IMR-90 (cell line): ENCODE measurements at regions not wholly inside any gene's neighbourhood (a gene's known extent, or its start where the extent isn't known, plus 50 kb on each side); places are given as distances from the start of the nearest gene placed in this dataset.

Experiments used
- ATAC-seq: fragments of 200-7000 bp; cut with Tn5 transposase; 2 replicates; pipeline ENCODE4 v1.9.1; 2020; ENCODE audit warnings: low read depth, mild to moderate bottlenecking, moderate library complexity
- BruUV-seq: library from RNA; stranded (reverse); fragments of 400-500 nt; replicated peaks from 2 replicates; lab custom pipeline; 2021; lab: Mats Ljungman, UMichigan
- CTCF ChIA-PET: fragments of 300-600 bp; formaldehyde crosslinking; extraction: SDS; loops from one replicate; lab custom pipeline; 2021; ENCODE audit warnings: antibody characterized with exemption; lab: Yijun Ruan, JAX
- POLR2A ChIA-PET: fragments of 300-600 bp; sonication (Branson Sonifier 250); formaldehyde crosslinking; loops from one replicate; lab custom pipeline; 2022; ENCODE audit warnings: antibody characterized with exemption; ENCODE audit not compliant: unreplicated experiment; lab: Charles Lee
- DNase-seq: peaks from one replicate; pipeline ENCODE4 v3.0.0; 2013
- H2AFZ ChIP-seq: replicated peaks from 2 replicates; pipeline ENCODE3; 2013; ENCODE audit warnings: low read length, mild to moderate bottlenecking; ENCODE audit not compliant: poor library complexity
- H2AK5ac ChIP-seq: 2 replicates; pipeline ENCODE4 v1.6.1; 2013; ENCODE audit warnings: low read depth, low read length, inconsistent platforms
- H2AK9ac ChIP-seq: replicated peaks from 2 replicates; pipeline ENCODE3; 2013; ENCODE audit warnings: mild to moderate bottlenecking, low read depth, low read length, moderate library complexity; ENCODE audit not compliant: poor library complexity
- H2BK120ac ChIP-seq: 2 replicates; pipeline ENCODE4 v1.6.1; 2013; ENCODE audit warnings: low read depth, low read length, inconsistent platforms
- H2BK15ac ChIP-seq: 3 replicates; pipeline ENCODE4 v1.6.1; 2013; ENCODE audit warnings: low read depth, low read length, inconsistent platforms
- H2BK20ac ChIP-seq: 2 replicates; pipeline ENCODE4 v1.6.1; 2013; ENCODE audit warnings: low read depth, mild to moderate bottlenecking, inconsistent platforms, low read length, moderate library complexity
- H2BK5ac ChIP-seq: 2 replicates; pipeline ENCODE4 v1.6.1; 2013; ENCODE audit warnings: mild to moderate bottlenecking, low read depth, low read length, inconsistent platforms; ENCODE audit not compliant: poor library complexity, severe bottlenecking
- H3K14ac ChIP-seq: replicated peaks from 2 replicates; pipeline ENCODE4 v1.6.1; 2013; ENCODE audit warnings: low read depth, low read length, inconsistent platforms
- H3K18ac ChIP-seq: 2 replicates; pipeline ENCODE4 v1.6.1; 2013; ENCODE audit warnings: low read depth, low read length, control low read depth
- H3K23ac ChIP-seq: 2 replicates; pipeline ENCODE4 v1.6.1; 2013; ENCODE audit warnings: low read depth, low read length, inconsistent platforms
- H3K27ac ChIP-seq: 2 replicates; pipeline ENCODE4 v1.5.1; 2013; ENCODE audit warnings: mild to moderate bottlenecking, control low read depth, low read length; ENCODE audit not compliant: insufficient read depth
- H3K27me3 ChIP-seq: 2 replicates; pipeline ENCODE4 v1.6.1; 2013; ENCODE audit warnings: low read length; ENCODE audit not compliant: control insufficient read depth, insufficient read depth
- H3K36me3 ChIP-seq: 2 replicates; pipeline ENCODE4 v1.6.1; 2013; ENCODE audit warnings: low read length, mixed read lengths; ENCODE audit not compliant: control insufficient read depth, insufficient read depth
- H3K4ac ChIP-seq: 2 replicates; pipeline ENCODE4 v1.6.1; 2013; ENCODE audit warnings: low read depth, low read length, inconsistent platforms
- H3K4me1 ChIP-seq: 2 replicates; pipeline ENCODE4 v1.6.1; 2013; ENCODE audit warnings: low read length, mixed read lengths; ENCODE audit not compliant: control insufficient read depth, insufficient read depth
- H3K4me2 ChIP-seq: 2 replicates; pipeline ENCODE4 v1.6.1; 2013; ENCODE audit warnings: low read depth, mild to moderate bottlenecking, control low read depth, low read length, moderate library complexity
- H3K4me3 ChIP-seq: 2 replicates; pipeline ENCODE4 v1.5.1; 2013; ENCODE audit warnings: low read depth, mild to moderate bottlenecking, control low read depth, low read length, moderate library complexity; ENCODE audit not compliant: insufficient read depth
- H3K56ac ChIP-seq: 2 replicates; pipeline ENCODE4 v1.6.1; 2013; ENCODE audit warnings: low read length, inconsistent platforms; ENCODE audit not compliant: insufficient read depth; ENCODE audit errors: extremely low read depth
- H3K79me1 ChIP-seq, 2 experiments: 2 replicates each; pipeline ENCODE4 v1.6.1; 2013; ENCODE audit warnings: low read length in 2 of 2, inconsistent platforms in 1 of 2, low read depth in 1 of 2
- H3K9ac ChIP-seq: 2 replicates; pipeline ENCODE4 v1.6.1; 2013; ENCODE audit warnings: low read depth, low read length, control low read depth
- H3K9me1 ChIP-seq: 2 replicates; pipeline ENCODE4 v1.6.1; 2013; ENCODE audit warnings: low read length, inconsistent platforms; ENCODE audit not compliant: insufficient read depth
- H3K9me3 ChIP-seq: 2 replicates; pipeline ENCODE4 v1.6.1; 2013; ENCODE audit warnings: low read length; ENCODE audit not compliant: control insufficient read depth, insufficient read depth
- H4K20me1 ChIP-seq: 2 replicates; pipeline ENCODE4 v1.6.1; 2013; ENCODE audit warnings: low read length, inconsistent platforms; ENCODE audit not compliant: insufficient read depth
- H4K5ac ChIP-seq: 2 replicates; pipeline ENCODE4 v1.6.1; 2013; ENCODE audit warnings: mild to moderate bottlenecking, low read depth, low read length, control low read depth
- H4K8ac ChIP-seq, 2 experiments: 2 replicates each; pipeline ENCODE4 v1.6.1; 2013; ENCODE audit warnings: low read depth in 2 of 2, low read length in 2 of 2, control low read depth in 1 of 2, inconsistent platforms in 1 of 2
- H4K91ac ChIP-seq: 2 replicates; pipeline ENCODE4 v1.6.1; 2013; ENCODE audit warnings: low read depth, low read length, inconsistent platforms; ENCODE audit not compliant: insufficient read depth
- BHLHE40 ChIP-seq: fragments of 150-350 bp; IDR thresholded peaks from 2 replicates; pipeline ENCODE4 v1.6.1; 2016; ENCODE audit warnings: mild to moderate bottlenecking, low read depth, low read length
- CEBPB ChIP-seq: IDR thresholded peaks from 2 replicates; pipeline ENCODE4 v1.6.1; 2012; ENCODE audit warnings: low read depth, low read length, improper control_type of control experiment
- CHD1 ChIP-seq: IDR thresholded peaks from 2 replicates; pipeline ENCODE4 v1.6.1; 2012; ENCODE audit warnings: low read depth, low read length, improper control_type of control experiment
- ELK1 ChIP-seq: fragments of 150-350 bp; IDR thresholded peaks from 2 replicates; pipeline ENCODE4 v1.6.1; 2016; ENCODE audit warnings: low read depth, mild to moderate bottlenecking, low read length, moderate library complexity, borderline replicate concordance
- FOS ChIP-seq: fragments of 150-350 bp; IDR thresholded peaks from 2 replicates; pipeline ENCODE4 v1.6.1; 2016; ENCODE audit warnings: low read depth, low read length
- MAFK ChIP-seq: IDR thresholded peaks from 2 replicates; pipeline ENCODE4 v1.6.1; 2012; ENCODE audit warnings: low read depth, low read length, improper control_type of control experiment
- MAZ ChIP-seq: IDR thresholded peaks from 2 replicates; pipeline ENCODE4 v1.6.1; 2012; ENCODE audit warnings: low read depth, mild to moderate bottlenecking, low read length, improper control_type of control experiment, moderate library complexity, borderline replicate concordance
- MXI1 ChIP-seq: IDR thresholded peaks from 2 replicates; pipeline ENCODE4 v1.6.1; 2012; ENCODE audit warnings: low read depth, mild to moderate bottlenecking, low read length, moderate library complexity, borderline replicate concordance
- POLR2A ChIP-seq: IDR thresholded peaks from 2 replicates; pipeline ENCODE4 v1.6.1; 2012; ENCODE audit warnings: mild to moderate bottlenecking, low read depth, low read length
- RAD21 ChIP-seq: IDR thresholded peaks from 2 replicates; pipeline ENCODE4 v1.6.1; 2012; ENCODE audit warnings: low read length, improper control_type of control experiment
- RCOR1 ChIP-seq: IDR thresholded peaks from 2 replicates; pipeline ENCODE4 v1.6.1; 2012; ENCODE audit warnings: mild to moderate bottlenecking, low read length, improper control_type of control experiment; ENCODE audit not compliant: insufficient replicate concordance
- RFX5 ChIP-seq: IDR thresholded peaks from 2 replicates; pipeline ENCODE4 v1.8.0; 2012; ENCODE audit warnings: low read depth, mild to moderate bottlenecking, low read length, moderate library complexity
- SMC3 ChIP-seq: fragments of 150-350 bp; IDR thresholded peaks from 2 replicates; pipeline ENCODE4 v1.6.1; 2016; ENCODE audit warnings: low read depth, mild to moderate bottlenecking, antibody characterized with exemption, low read length, moderate library complexity
- USF2 ChIP-seq: fragments of 150-350 bp; IDR thresholded peaks from 2 replicates; pipeline ENCODE4 v1.6.1; 2017; ENCODE audit warnings: mild to moderate bottlenecking, antibody characterized with exemption, low read length, low read depth
- WGBS, 2 experiments: methylation state at CpG; one replicate each; pipeline versions ENCODE4 v1.1.5 to v1.1.7; 2013; ENCODE audit warnings: missing lambda C conversion rate in 2 of 2; ENCODE audit not compliant: insufficient read length in 1 of 2; ENCODE audit errors: extremely low coverage in 2 of 2; 5-methylcytosine and 5-hydroxymethylcytosine counted together
- dilution Hi-C: fragments of 300-500 bp; cut with HindIII; formaldehyde crosslinking; loops from one replicate; pipeline ENCODE4 v1.14.3; 2018; ENCODE audit warnings: low sequenced_read_pairs; ENCODE audit not compliant: unreplicated experiment
- in situ Hi-C: fragments of 300-500 bp; cut with MboI; formaldehyde crosslinking; loops from 3 replicates; pipeline ENCODE4 v1.14.3; 2019; ENCODE audit warnings: low sequenced_read_pairs, inconsistent platforms, mixed read lengths
- intact Hi-C: fragments of 100-400 bp; cut with micrococcal nuclease; formaldehyde crosslinking; loops from 2 replicates; pipeline ENCODE4 v1.10.0; 2022

DNA sequence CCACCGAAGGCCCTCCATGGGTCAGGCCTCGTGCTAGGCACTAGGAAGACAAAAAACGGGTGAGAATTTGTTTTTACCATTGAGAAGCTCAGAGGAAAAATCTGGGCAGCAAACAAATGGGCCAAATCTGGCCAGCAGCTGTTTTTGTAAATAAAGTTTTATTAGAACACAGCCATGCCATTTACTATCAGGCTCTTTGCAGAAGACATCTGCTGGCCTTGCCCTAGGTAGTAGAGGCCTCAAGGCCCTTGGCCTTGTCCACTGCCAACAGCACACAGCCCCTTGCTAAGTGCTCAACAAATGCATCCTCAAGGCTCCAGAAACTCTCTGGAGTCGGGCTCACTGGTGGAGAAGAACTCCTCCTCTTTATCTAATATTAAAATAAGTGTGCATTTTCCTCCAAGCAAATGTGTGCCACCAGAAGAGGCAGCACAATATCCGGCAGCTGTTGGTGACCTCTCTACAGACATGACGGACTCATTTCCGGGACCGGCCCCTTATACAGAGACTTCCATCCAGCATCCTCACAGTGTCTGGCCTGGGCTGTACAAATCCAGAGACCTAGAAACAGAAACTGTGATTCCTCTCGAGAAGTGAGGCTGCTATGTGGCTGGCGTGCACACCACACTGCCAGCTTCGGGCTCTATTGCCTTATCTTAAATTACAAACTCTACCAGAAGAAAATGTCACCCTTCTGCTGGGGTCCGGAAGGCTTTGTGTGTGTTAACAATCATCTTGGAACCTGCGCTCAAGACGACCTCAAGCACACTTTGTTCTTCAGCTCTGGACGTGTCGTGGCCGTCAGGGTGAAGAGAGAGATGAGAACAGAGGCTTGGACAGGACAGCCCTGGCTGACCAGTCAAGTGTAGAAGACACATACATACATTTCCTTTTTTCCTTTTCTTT, 203.9 kb downstream of the TOMM20 start:
- CTCF ChIA-PET = interaction anchor here (0.6 kb wide), 1 partner anchor 33 kb away, joined by 3 read pairs; no protein-coding TSS in a partner anchor
- Histone ChIP-seq H3K4me1 (peaks cover 17% of the 10 kb centered on the region), H3K27ac (peak overlapping the region; percentile 53; the same call in 1 of the 2 replicates), H3K27me3 (no peaks in the 10 kb centered on the region), H2BK20ac (peak overlapping the region; percentile 72), H4K20me1 (no peaks in the 10 kb centered on the region), H3K4me2 (no peak overlapping the region), H2AK9ac (no peak overlapping the region), H3K9me1 (peaks cover 18% of the 10 kb centered on the region), H3K9ac (no peak overlapping the region), H4K5ac (peak overlapping the region; percentile 81), H4K91ac (peak overlapping the region; percentile 82), H2AK5ac (peak overlapping the region; percentile 99), H3K36me3 (no peaks in the 10 kb centered on the region), H4K8ac (peak overlapping the region; percentile 2 to 57; a peak in 3 of 4 replicates), H2AFZ (peak overlapping the region; percentile 8), H2BK5ac (peak overlapping the region; percentile 46), H3K23ac (no peak overlapping the region), H2BK120ac (peak overlapping the region; percentile 86), H3K9me3 (no peaks in the 10 kb centered on the region), H3K56ac (peak overlapping the region; percentile 27; the same call in 1 of the 2 replicates), H3K14ac (peak overlapping the region; percentile 67), H2BK15ac (peak overlapping the region; percentile 96; the same call in 2 of the 3 replicates), H3K4ac (peak overlapping the region; percentile 89), H3K79me1 (no peaks in the 10 kb centered on the region), H3K4me3 (no peak overlapping the region), H3K18ac (peak overlapping the region; percentile 75)
- in situ Hi-C loops (no loop called here), dilution Hi-C loops (no loop called here), intact Hi-C loops (loop anchor here (1.0 to 5.0 kb wide), 3 partner anchors 158 to 312 kb away; partner anchors contain the start of gene IRF2BP2)
- no peak for ATAC-seq
- 100% methylated on average over 3 of the region's 17 CpGs; no CpG with 5 or more reads in 1 of the 2 experiments for WGBS, 2 experiments
- POLR2A ChIA-PET = interaction anchor here (0.6 to 1.6 kb wide), 2 partner anchors 201 to 1817 kb away, joined by 3 to 5 read pairs; no protein-coding TSS in a partner anchor
- BruUV-seq = no TSS peak
- no peak for DNase-seq
- TF ChIP-seq POLR2A (no peak), MXI1 (no peak), USF2 (no peak), RFX5 (no peak), RCOR1 (no peak), CHD1 (no peak), ELK1 (no peak), MAFK (no peak), CEBPB (no peak), RAD21 (no peak), MAZ (no peak), BHLHE40 (no peak), SMC3 (no peak), FOS (no peak)
